Lower leg skin (tissue), 4 donors: ENCODE measurements at regions not wholly inside any gene's neighbourhood (a gene's known extent, or its start where the extent isn't known, plus 50 kb on each side); places are given as distances from the start of the nearest gene placed in this dataset.

Experiments
- DNase-seq, 2 donors: peaks; one replicate each; pipeline ENCODE4 v3.0.0-alpha.2; 2019; ENCODE audit warnings: low spot score in 2 of 2
- H3K4me3 ChIP-seq: fragments of 200-600 bp; sonication (generic); 2 replicates; pipeline ENCODE4 v1.5.1; 2017; ENCODE audit warnings: mild to moderate bottlenecking, low read depth; ENCODE audit not compliant: poor library complexity, severe bottlenecking
- POLR2A ChIP-seq, 2 donors: fragments of 450-650 bp; IDR thresholded peaks; one replicate each; pipeline ENCODE4 v1.6.1; 2016 to 2017; ENCODE audit warnings: antibody characterized with exemption in 2 of 2, mild to moderate bottlenecking in 1 of 2, moderate library complexity in 1 of 2
- WGBS, 2 donors: methylation state at CpG; one replicate each; pipeline ENCODE4 v1.1.5; 2018; 5-methylcytosine and 5-hydroxymethylcytosine counted together
- intact Hi-C: fragments of 100-400 bp; cut with DNase I; formaldehyde crosslinking; loops from one replicate; pipeline ENCODE4 v1.15.0; 2023; ENCODE audit warnings: low total_unique reads
- TF ChIP-seq, protein P1 (sequence below), 3 donors: fragments of 450-650 bp; IDR thresholded peaks; one replicate each; pipeline ENCODE4 v1.5.1; 2016; ENCODE audit warnings: antibody characterized with exemption in 3 of 3, mild to moderate bottlenecking in 3 of 3, moderate library complexity in 2 of 3

GRCh38 chr13:81714513-81714912 is 1373.6 kb upstream of the SPRY2 start:
- TF ChIP-seq, protein P1, sequence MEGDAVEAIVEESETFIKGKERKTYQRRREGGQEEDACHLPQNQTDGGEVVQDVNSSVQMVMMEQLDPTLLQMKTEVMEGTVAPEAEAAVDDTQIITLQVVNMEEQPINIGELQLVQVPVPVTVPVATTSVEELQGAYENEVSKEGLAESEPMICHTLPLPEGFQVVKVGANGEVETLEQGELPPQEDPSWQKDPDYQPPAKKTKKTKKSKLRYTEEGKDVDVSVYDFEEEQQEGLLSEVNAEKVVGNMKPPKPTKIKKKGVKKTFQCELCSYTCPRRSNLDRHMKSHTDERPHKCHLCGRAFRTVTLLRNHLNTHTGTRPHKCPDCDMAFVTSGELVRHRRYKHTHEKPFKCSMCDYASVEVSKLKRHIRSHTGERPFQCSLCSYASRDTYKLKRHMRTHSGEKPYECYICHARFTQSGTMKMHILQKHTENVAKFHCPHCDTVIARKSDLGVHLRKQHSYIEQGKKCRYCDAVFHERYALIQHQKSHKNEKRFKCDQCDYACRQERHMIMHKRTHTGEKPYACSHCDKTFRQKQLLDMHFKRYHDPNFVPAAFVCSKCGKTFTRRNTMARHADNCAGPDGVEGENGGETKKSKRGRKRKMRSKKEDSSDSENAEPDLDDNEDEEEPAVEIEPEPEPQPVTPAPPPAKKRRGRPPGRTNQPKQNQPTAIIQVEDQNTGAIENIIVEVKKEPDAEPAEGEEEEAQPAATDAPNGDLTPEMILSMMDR (IDR thresholded peaks at IDR 0.05), result no peak
- TF ChIP-seq POLR2A (IDR thresholded peaks at IDR 0.05), result no peak
- no peak for DNase-seq
- 94 to 95% methylated on average over 3 of the region's 3 CpGs for WGBS, 2 donors
- H3K4me3 ChIP-seq, result no peak overlapping the region
- intact Hi-C loops, result no loop called here

DNA sequence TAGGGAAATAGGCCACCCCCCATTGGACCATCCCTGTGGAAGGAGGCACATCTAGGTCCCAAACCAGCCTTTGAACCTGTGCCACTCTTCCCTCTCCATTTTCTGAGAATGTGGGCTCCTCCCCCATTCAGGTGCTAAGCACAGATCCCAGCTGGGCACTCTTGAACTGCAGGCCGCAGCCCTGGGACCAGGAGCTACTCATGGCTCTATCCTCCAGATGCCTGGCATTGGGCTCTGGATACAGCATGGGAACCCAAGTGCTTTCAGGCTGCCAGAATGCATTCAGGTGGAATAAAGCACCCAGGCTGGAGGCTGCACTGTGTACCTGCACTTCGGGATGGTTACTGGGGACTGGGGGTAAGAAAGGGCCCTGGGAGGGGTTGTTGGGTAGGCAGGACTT is 1372.3 kb upstream of the SPRY2 start:
- intact Hi-C loops, result no loop called here
- DNase-seq, result no peak
- H3K4me3 ChIP-seq, result no peak overlapping the region

DNA sequence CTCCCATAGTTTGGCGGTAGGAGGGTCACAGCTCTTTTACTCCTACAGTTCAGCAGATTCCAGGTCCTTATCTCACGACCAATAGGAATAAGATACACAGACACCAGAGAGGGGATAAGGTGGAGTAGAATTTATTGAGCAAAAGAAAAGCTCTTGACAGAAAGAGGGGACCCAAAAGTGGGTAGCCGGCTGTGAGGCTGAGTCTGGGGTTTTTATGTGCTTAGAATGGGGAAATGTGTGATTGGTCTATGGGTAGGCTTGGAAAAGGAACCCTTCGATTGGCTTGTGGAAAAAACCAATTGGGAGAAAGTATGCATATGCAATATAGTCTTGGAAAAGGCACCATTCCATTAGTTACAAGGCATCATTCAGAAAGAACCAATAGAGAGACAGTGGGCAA is 1356.9 kb upstream of the SPRY2 start:
- intact Hi-C loops, result no loop called here
- no peak for DNase-seq
- WGBS, 2 donors, result 86 to 89% methylated on average over 4 of the region's 4 CpGs
- H3K4me3 ChIP-seq, result no peak overlapping the region
- TF ChIP-seq, protein P1 (IDR thresholded peaks at IDR 0.05), result no peak
- TF ChIP-seq POLR2A (IDR thresholded peaks at IDR 0.05), result no peak

More for the DNA sequence above, 1372.3 kb upstream of the SPRY2 start:
- 88 to 92% methylated on average over 2 of the region's 2 CpGs for WGBS, 2 donors
- no peak for TF ChIP-seq POLR2A (IDR thresholded peaks at IDR 0.05)
- TF ChIP-seq, protein P1 (IDR thresholded peaks at IDR 0.05), result no peak

DNA sequence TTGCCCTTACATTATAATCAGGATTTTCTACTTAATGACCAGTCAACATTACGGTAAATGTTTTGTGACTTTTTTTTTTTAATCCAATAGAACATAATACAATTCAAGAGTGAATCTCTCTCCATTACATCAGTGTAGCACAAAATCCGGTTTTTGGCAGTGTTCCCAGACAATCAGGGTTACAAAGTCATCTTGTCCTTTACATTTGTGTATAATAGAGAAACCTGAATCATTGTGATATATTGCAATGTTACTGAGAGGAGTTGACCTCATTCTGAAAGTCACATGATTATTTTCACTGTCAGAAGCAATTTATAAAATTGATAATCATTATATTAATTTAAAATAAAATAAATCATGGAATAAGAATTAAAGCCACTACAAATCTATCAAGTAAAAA is 1346.0 kb upstream of the SPRY2 start:
- TF ChIP-seq, protein P1 (IDR thresholded peaks at IDR 0.05), result no peak
- TF ChIP-seq POLR2A (IDR thresholded peaks at IDR 0.05), result no peak
- 31 to 33% methylated on average over 2 of the region's 2 CpGs for WGBS, 2 donors
- DNase-seq, result no peak
- intact Hi-C loops, result no loop called here
- no peak overlapping the region for H3K4me3 ChIP-seq

GRCh38 chr13:81683521-81683920 is 1342.6 kb upstream of the SPRY2 start:
- intact Hi-C loops, result no loop called here
- DNase-seq, result no peak
- H3K4me3 ChIP-seq, result no peak overlapping the region
- no peak for TF ChIP-seq POLR2A (IDR thresholded peaks at IDR 0.05)
- TF ChIP-seq, protein P1 (IDR thresholded peaks at IDR 0.05), result no peak
- 78 to 81% methylated on average over 4 of the region's 4 CpGs for WGBS, 2 donors

DNA sequence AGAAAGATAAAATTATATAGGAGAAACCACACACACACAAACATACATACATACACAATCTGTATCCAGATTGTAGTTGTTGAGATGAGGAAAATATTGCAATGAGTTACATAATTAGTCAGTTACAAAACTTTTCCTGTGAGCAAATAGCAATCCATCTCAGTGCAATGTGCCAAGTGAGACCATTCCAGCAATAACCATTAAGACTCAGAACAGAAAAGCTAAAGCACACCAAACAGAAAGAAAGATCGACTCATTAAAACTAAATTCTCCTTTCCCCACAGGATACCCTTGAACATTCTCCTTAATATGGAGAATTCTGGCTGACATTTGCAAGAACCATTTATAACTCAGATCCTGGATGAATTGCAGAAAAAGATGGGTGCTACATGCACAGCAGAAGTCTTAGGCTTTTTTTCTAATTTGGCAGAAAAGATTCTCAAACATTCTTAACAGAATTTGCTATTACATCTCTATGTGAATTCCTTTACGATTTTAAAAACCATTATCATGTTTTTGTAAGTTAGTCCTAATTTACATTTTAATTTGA is 1341.2 kb upstream of the SPRY2 start:
- no peak for TF ChIP-seq POLR2A (IDR thresholded peaks at IDR 0.05)
- TF ChIP-seq, protein P1 (IDR thresholded peaks at IDR 0.05), result no peak
- intact Hi-C loops, result no loop called here
- H3K4me3 ChIP-seq, result no peak overlapping the region
- no peak for DNase-seq
- 67 to 76% methylated on average over 2 of the region's 2 CpGs for WGBS, 2 donors
